Activated naive CD4-positive, alpha-beta T cell treated with anti-CD3 and anti-CD28 coated beads for 36 hours (primary cell): ENCODE measurements at regions not wholly inside any gene's neighbourhood (a gene's known extent, or its start where the extent isn't known, plus 50 kb on each side); places are given as distances from the start of the nearest gene placed in this dataset.

Experiments used
- CTCF ChIA-PET: fragments of 350-600 bp; sonication (Branson Sonifier 250); formaldehyde crosslinking; loops from one replicate; lab custom pipeline; 2021; ENCODE audit warnings: antibody characterized with exemption; lab: Charles Lee
- DNase-seq: peaks from one replicate; pipeline ENCODE4 v3.0.0-alpha.2; 2020
- H3K27ac Mint-ChIP-seq: one replicate; pipeline ENCODE4 v1.8.0; 2021; ENCODE audit warnings: mild to moderate bottlenecking, mixed read lengths
- H3K27me3 Mint-ChIP-seq: one replicate; pipeline ENCODE4 v1.8.0; 2021; ENCODE audit warnings: low read depth, mixed read lengths
- H3K36me3 Mint-ChIP-seq: one replicate; pipeline ENCODE4 v1.8.0; 2021; ENCODE audit warnings: low read depth, mixed read lengths
- H3K4me1 Mint-ChIP-seq: one replicate; pipeline ENCODE4 v1.8.0; 2021; ENCODE audit warnings: low read depth, mixed read lengths
- H3K4me3 Mint-ChIP-seq: one replicate; pipeline ENCODE4 v1.8.0; 2021; ENCODE audit warnings: mild to moderate bottlenecking, moderate library complexity, mixed read lengths
- H3K9me3 Mint-ChIP-seq: one replicate; pipeline ENCODE4 v1.8.0; 2021; ENCODE audit warnings: mixed read lengths
- intact Hi-C: fragments of 100-400 bp; cut with micrococcal nuclease; formaldehyde crosslinking; loops from one replicate; pipeline ENCODE4 v1.15.1; 2023

DNA sequence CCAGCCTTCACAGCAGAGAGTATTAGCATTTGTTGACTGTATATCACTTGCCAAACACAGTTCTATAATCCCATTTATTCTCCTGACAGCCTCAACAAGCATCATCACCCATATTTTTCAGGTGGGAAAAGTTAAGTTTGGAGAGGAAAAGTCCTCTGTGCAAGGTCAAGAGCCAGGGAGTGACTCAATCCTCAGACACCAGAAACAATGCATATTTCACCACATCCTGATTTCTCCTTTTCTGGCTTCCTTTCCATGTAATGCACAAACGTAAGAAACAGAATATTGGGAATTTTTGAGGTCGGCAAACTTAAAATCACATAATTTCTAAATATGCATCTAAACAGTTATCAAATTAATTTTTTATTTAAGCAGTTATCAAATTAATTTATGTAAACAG, 116.0 kb upstream of the GADL1 start:
- Mint-ChIP-seq H3K4me3 (no peak overlapping the region), H3K27me3 (no peaks in the 10 kb centered on the region), H3K27ac (no peak overlapping the region), H3K4me1 (no peaks in the 10 kb centered on the region), H3K36me3 (no peaks in the 10 kb centered on the region), H3K9me3 (peaks cover 2% of the 10 kb centered on the region)
- intact Hi-C loops = no loop called here
- no peak for DNase-seq
- CTCF ChIA-PET = interaction anchor here (0.7 kb wide), 1 partner anchor 121 kb away, joined by 3 read pairs; no protein-coding TSS in a partner anchor

DNA sequence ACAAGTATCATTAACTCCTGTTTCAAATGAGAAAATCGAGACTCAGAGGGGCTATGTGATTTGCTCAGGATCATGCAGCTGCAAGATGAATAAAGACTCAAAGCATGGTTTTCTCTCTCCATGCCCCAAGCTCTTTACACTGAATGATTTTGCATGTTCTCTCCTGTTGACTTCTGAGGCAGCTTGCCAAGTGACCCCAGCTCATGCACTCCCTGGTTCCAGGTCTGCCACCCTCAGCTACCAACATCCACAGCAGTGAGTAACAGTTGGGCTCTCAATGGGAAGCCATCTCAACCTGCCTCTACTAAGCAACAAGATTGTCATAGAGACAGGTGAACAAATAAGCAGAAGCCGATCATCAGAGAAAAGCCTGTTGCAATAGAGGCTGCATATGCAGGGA, 116.9 kb upstream of the GADL1 start:
- no peak for DNase-seq
- Mint-ChIP-seq H3K36me3 (no peaks in the 10 kb centered on the region), H3K27me3 (no peaks in the 10 kb centered on the region), H3K27ac (no peak overlapping the region), H3K9me3 (peaks cover 2% of the 10 kb centered on the region), H3K4me1 (no peaks in the 10 kb centered on the region), H3K4me3 (no peak overlapping the region)
- CTCF ChIA-PET = interaction anchor here (1.2 kb wide), 1 partner anchor 242 kb away, joined by 4 read pairs; no protein-coding TSS in a partner anchor
- intact Hi-C loops = no loop called here

DNA sequence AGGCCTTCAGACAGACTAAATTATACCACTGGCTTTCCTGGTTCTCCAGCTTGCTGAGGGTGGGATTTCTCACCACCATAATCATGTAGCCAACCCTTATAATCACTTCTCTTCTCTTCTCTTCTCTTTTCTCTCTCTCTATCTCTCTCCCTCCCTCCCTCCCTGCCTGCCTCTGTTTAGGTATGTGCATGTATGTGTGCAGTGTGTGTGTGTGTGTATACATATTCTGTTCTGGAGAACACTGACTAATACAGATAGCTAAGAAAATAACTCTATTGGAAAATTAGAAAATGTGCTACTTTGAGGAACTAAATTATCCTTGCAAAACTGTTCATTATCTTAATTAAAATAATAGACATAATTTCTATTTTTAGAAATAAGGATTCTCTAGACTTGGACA, 118.6 kb upstream of the GADL1 start:
- Mint-ChIP-seq H3K4me1 (no peaks in the 10 kb centered on the region), H3K36me3 (no peaks in the 10 kb centered on the region), H3K27ac (no peak overlapping the region), H3K4me3 (no peak overlapping the region), H3K9me3 (peaks cover 2% of the 10 kb centered on the region), H3K27me3 (no peaks in the 10 kb centered on the region)
- intact Hi-C loops = no loop called here
- CTCF ChIA-PET = interaction anchor here (1.0 kb wide), 1 partner anchor 119 kb away, joined by 3 read pairs; no protein-coding TSS in a partner anchor
- no peak for DNase-seq

DNA sequence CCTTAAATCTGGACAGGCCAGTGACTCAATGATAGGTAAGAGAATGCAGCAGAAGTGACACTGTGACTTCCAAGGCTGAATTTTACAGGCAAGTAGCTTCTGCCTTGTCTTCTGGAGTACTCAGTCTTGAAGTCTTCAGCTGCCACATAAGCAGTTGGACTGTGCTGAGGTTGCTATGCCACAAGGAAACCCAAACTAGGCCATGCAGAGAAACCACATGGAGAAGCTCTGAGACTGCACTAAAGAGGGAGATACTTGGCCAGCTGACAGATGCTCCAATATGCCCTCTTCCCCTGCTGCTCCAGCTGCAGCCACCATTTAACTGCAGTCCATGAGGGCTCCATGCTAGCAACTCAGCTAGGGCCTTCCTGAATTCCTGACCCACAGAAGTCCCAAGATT, 119.4 kb upstream of the GADL1 start:
- no peak overlapping the region for H3K4me3 Mint-ChIP-seq
- DNase-seq = no peak
- no peaks in the 10 kb centered on the region for H3K27me3 Mint-ChIP-seq
- intact Hi-C loops = no loop called here
- CTCF ChIA-PET = no interaction called here
- no peaks in the 10 kb centered on the region for H3K4me1 Mint-ChIP-seq
- no peaks in the 10 kb centered on the region for H3K36me3 Mint-ChIP-seq
- peaks cover 2% of the 10 kb centered on the region for H3K9me3 Mint-ChIP-seq
- H3K27ac Mint-ChIP-seq = no peak overlapping the region

DNA sequence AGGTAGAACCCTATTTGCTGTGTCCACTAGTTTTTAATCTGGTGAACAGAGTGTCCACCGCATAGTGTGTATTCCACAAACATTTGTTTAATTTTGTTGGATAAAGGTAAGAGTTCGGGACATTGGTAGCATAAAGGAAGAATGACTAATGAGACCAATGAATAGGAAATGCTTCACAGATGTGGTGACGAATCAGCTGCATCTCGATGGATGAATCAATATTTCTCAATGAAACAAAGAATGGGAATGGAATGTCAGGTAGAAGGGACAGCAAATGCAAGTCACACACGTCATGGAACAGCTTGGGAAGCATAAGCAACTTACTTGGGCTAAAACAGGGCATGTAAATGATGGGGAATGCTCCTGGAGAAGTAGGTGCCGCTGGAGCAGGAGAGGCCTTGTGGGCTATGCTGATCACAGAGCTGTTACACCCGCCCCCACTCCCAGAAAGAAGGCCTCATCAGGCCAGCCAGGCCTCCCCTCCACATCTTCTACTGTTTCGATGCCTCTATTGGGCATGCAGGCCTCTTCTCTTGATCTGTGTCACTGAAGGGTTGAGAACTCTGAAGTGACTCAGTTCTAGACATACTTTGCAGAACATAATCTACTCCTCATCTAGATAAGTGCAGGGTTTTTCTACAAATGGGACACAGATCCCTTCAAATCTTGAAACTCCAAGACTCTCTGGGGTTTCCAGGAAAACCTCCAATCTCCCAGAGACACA, 120.0 kb upstream of the GADL1 start:
- intact Hi-C loops = no loop called here
- no peak for DNase-seq
- H3K9me3 Mint-ChIP-seq = peaks cover 2% of the 10 kb centered on the region

DNA sequence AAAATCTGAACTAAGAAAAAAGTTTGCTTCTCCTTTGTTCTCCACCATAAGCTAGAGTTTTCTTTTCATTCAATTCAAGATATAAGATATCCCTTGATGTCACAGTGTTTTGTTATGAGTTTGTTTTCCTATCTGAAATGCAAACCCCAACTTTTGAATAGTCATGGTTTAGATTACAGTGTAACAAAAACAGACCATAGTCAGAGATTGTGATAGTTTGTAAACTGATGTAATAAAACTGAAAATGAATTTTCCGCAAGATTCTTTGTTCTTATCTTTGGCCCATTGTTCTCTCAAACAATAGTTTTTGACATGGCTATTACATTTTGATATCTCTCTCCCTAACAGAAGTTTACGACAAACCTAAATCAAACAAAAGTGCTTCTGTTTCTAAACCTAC, 121.7 kb upstream of the GADL1 start:
- Mint-ChIP-seq H3K9me3 (peaks cover 2% of the 10 kb centered on the region), H3K27ac (no peak overlapping the region), H3K4me1 (no peaks in the 10 kb centered on the region), H3K4me3 (no peak overlapping the region), H3K27me3 (no peaks in the 10 kb centered on the region), H3K36me3 (no peaks in the 10 kb centered on the region)
- no peak for DNase-seq
- intact Hi-C loops = no loop called here
- CTCF ChIA-PET = interaction anchor here (0.5 kb wide), 1 partner anchor 1001 kb away, joined by 3 read pairs; no protein-coding TSS in a partner anchor

More for the DNA sequence above, 120.0 kb upstream of the GADL1 start:
- Mint-ChIP-seq H3K27ac (no peak overlapping the region), H3K4me3 (no peak overlapping the region), H3K27me3 (no peaks in the 10 kb centered on the region), H3K36me3 (no peaks in the 10 kb centered on the region), H3K4me1 (no peaks in the 10 kb centered on the region)
- CTCF ChIA-PET = no interaction called here

DNA sequence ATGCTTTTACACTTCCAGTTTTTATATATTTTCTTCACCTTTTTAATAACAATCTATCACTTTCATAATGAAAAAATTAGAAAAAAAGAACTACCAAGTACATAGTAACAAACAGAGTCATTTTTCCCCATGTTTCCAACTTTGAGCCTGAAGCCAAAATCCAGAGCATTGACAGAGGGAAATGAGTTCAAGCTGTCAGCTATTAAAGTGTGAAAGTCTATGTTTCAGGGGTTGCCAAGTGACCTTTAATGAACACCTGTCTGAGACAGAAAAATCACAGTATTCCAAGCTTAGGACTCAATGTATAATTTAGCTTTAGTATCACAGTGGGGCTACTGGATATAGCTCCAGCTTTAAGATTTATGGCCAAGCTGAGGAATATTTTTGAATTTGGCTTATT, 128.3 kb upstream of the GADL1 start:
- Mint-ChIP-seq H3K4me1 (no peaks in the 10 kb centered on the region), H3K27ac (no peak overlapping the region), H3K4me3 (no peak overlapping the region), H3K9me3 (peaks cover 6% of the 10 kb centered on the region), H3K36me3 (no peaks in the 10 kb centered on the region), H3K27me3 (no peaks in the 10 kb centered on the region)
- CTCF ChIA-PET = no interaction called here
- no peak for DNase-seq
- intact Hi-C loops = no loop called here

DNA sequence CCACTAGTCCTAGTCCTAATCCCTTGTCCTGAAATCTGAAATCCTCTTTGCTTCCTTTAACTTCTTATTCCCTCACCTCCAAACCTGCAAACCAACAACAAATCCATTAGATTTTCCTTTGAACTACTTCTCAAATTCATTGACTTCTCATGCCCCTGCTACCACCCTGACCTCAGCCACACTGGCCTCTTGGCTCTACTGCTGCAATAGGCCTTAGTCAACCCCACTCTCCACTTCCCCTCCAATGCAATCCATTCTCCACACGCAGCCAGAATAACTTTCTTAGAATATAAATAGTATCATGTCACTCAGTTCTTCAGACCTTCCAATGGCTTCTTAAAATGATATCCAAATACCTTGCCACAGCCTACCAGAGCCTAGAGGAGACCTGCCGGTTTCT, 131.1 kb upstream of the GADL1 start:
- H3K27me3 Mint-ChIP-seq = no peaks in the 10 kb centered on the region
- intact Hi-C loops = no loop called here
- DNase-seq = no peak

DNA sequence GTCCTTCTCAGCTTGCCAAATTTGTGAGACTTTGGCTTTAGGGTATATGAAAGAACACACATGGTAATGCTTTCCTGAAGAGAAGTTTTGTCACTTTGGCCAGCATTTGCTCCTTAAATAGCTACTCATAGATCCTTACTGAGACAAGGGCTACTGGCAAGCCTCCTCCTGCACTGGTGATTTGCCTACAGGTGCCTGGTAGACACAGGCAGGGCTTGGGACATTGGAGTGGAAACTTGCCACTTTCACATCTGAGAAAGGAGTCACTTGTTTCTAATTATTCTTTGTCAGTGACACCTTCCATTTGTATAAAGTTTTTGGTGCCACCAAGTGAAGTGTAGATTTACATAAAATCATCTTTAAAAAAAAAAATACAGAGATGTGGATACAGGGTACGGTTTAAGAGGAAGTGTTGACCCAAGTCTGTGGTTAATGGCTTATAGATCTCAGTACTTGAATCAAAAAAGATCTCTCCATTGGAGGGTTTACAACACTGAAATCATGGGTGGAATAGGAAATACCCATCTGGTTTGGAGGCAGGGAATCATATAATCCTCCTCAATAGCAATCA, 132.8 kb upstream of the GADL1 start:
- Mint-ChIP-seq H3K27ac (no peak overlapping the region), H3K36me3 (peaks cover 2% of the 10 kb centered on the region), H3K9me3 (peaks cover 14% of the 10 kb centered on the region), H3K27me3 (no peaks in the 10 kb centered on the region), H3K4me1 (no peaks in the 10 kb centered on the region), H3K4me3 (no peak overlapping the region)
- CTCF ChIA-PET = no interaction called here
- DNase-seq = no peak
- intact Hi-C loops = no loop called here

More for the DNA sequence above, 131.1 kb upstream of the GADL1 start:
- Mint-ChIP-seq H3K4me1 (no peaks in the 10 kb centered on the region), H3K36me3 (peaks cover 2% of the 10 kb centered on the region), H3K27ac (no peak overlapping the region), H3K9me3 (peaks cover 14% of the 10 kb centered on the region), H3K4me3 (no peak overlapping the region)
- CTCF ChIA-PET = no interaction called here

DNA sequence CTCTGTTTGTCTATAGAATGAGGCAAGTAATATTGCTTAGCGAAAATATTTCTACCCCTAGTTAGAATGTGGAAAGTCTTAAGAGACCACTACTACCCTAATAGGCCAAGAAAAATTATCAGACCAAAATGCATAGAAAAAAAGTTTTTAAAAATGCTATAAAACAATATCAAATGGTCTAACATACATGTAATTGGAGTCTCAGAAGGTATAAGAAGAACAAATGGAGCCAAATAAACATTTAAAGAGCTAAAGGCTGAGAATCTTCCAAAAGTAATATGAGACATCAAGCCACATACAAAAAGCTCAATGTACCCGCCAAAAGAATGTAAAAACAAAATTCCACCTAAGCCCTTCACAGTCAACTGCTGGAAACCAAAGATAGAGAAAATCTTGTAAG, 133.5 kb upstream of the GADL1 start:
- no peak for DNase-seq
- CTCF ChIA-PET = no interaction called here
- H3K9me3 Mint-ChIP-seq = peaks cover 14% of the 10 kb centered on the region
- no peaks in the 10 kb centered on the region for H3K27me3 Mint-ChIP-seq
- no peak overlapping the region for H3K4me3 Mint-ChIP-seq
- intact Hi-C loops = no loop called here
- H3K4me1 Mint-ChIP-seq = no peaks in the 10 kb centered on the region
- H3K36me3 Mint-ChIP-seq = peaks cover 2% of the 10 kb centered on the region
- H3K27ac Mint-ChIP-seq = no peak overlapping the region

DNA sequence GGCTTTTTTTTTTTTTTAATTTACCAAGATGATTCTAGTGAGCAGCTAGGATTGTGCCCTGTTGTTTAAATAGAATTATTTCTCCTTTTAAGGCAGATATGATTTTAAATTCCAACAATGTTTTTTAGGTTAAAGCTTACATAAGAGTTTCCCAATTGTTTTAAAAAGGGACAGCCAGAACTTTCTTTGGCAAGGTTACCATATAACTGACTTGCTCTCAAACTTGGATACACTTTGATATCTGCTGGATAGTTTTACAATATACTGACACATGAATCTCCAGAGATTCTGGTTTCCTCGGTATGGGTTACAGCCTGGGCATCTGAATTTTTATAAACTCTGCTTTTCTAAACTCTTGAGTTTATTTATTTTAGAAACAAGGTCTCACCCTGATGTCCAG, 134.3 kb upstream of the GADL1 start:
- Mint-ChIP-seq H3K27ac (no peak overlapping the region), H3K27me3 (no peaks in the 10 kb centered on the region), H3K4me3 (no peak overlapping the region), H3K4me1 (no peaks in the 10 kb centered on the region), H3K36me3 (peaks cover 2% of the 10 kb centered on the region), H3K9me3 (peaks cover 14% of the 10 kb centered on the region)
- intact Hi-C loops = no loop called here
- CTCF ChIA-PET = interaction anchor here (0.6 to 0.8 kb wide), 2 partner anchors 33 to 133 kb away, joined by 3 to 4 read pairs; no protein-coding TSS in a partner anchor
- no peak for DNase-seq

DNA sequence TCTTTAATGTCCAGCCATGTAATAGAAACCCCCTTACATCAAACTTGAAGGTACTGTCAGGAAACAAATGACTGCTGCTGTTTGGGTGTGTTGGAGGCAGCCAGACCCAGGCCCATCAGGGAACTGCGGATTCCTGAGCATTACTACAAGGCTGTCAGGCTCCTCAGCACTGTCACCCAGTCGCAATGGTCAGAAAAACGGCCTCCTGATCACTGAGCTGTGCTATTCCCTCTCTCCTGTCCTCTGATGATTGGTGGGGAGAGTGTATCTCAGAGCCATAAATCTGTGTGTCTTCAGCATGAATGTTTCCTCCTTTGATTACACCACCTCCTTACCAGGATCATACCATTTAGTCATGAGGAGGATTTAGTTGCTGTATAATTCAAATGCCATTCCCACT, 135.2 kb upstream of the GADL1 start:
- DNase-seq = no peak
- Mint-ChIP-seq H3K4me1 (no peaks in the 10 kb centered on the region), H3K4me3 (no peak overlapping the region), H3K36me3 (peaks cover 2% of the 10 kb centered on the region), H3K27ac (no peak overlapping the region), H3K27me3 (no peaks in the 10 kb centered on the region), H3K9me3 (peaks cover 14% of the 10 kb centered on the region)
- intact Hi-C loops = no loop called here
- CTCF ChIA-PET = no interaction called here

DNA sequence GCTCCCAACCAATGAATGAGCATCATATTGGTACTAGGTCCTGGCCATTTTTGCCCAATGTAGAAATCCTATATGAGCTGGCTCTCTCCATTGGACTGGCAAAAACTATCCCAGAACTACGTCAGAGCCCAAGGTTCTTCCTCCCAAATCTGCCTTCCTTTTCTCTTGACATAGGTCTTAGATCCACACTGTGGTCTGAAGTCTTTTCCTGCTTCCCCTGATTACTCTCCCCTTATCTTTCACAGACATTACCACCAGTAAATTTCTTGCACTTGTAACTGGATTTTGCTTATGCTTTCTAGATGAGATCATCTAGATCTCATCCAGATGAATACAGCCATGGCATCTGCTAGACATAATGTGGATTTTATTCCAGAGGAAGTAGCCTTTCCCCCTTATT, 141.2 kb upstream of the GADL1 start:
- H3K4me3 Mint-ChIP-seq = no peak overlapping the region
- CTCF ChIA-PET = no interaction called here
- intact Hi-C loops = no loop called here

More for the DNA sequence above, 141.2 kb upstream of the GADL1 start:
- no peaks in the 10 kb centered on the region for H3K9me3 Mint-ChIP-seq
- no peaks in the 10 kb centered on the region for H3K27me3 Mint-ChIP-seq
- no peaks in the 10 kb centered on the region for H3K4me1 Mint-ChIP-seq
- H3K36me3 Mint-ChIP-seq = no peaks in the 10 kb centered on the region
- no peak overlapping the region for H3K27ac Mint-ChIP-seq
- no peak for DNase-seq
